H1 (cell line): ENCODE measurements at regions not wholly inside any gene's neighbourhood (a gene's known extent, or its start where the extent isn't known, plus 50 kb on each side); places are given as distances from the start of the nearest gene placed in this dataset.

ENCODE experiments used
- CTCF ChIA-PET: fragments of 300-600 bp; sonication (Branson Sonifier 250); formaldehyde crosslinking; loops from one replicate; lab custom pipeline; 2021; ENCODE audit not compliant: partially characterized antibody; lab: Charles Lee
- POLR2A ChIA-PET: fragments of 300-600 bp; sonication (Branson Sonifier 250); formaldehyde crosslinking; loops from one replicate; lab custom pipeline; 2021; ENCODE audit warnings: inconsistent platforms; ENCODE audit not compliant: partially characterized antibody; lab: Charles Lee
- DNase-seq, 2 experiments: peaks; one replicate each; pipeline versions ENCODE4 v3.0.0 to v3.0.0-alpha.2; 2010 to 2022; ENCODE audit warnings: low spot score in 2 of 2, low read depth in 1 of 2, mixed read lengths in 1 of 2
- FAIRE-seq: peaks from 2 replicates; lab custom pipeline; 2011; peaks lifted over from hg19 to GRCh38; lab: Jason Lieb, UNC
- H2AFZ ChIP-seq: 2 replicates; pipeline ENCODE4 v1.8.1; 2012; ENCODE audit warnings: low read length, inconsistent platforms
- H2AK5ac ChIP-seq: 2 replicates; pipeline ENCODE4 v1.6.1; 2013; ENCODE audit warnings: low read depth, low read length
- H2BK120ac ChIP-seq: replicated peaks from 2 replicates; pipeline ENCODE3; 2013; ENCODE audit warnings: low read depth, low read length, inconsistent platforms
- H2BK12ac ChIP-seq: 2 replicates; pipeline ENCODE4 v1.6.1; 2013; ENCODE audit warnings: low read depth, low read length
- H2BK15ac ChIP-seq: 2 replicates; pipeline ENCODE4 v1.6.1; 2013; ENCODE audit warnings: low read length
- H2BK20ac ChIP-seq: 2 replicates; pipeline ENCODE4 v1.6.1; 2013; ENCODE audit warnings: low read length
- H2BK5ac ChIP-seq: 2 replicates; pipeline ENCODE4 v1.6.1; 2013; ENCODE audit warnings: low read depth, low read length
- H3K14ac ChIP-seq: 2 replicates; pipeline ENCODE4 v1.6.1; 2013; ENCODE audit warnings: inconsistent platforms; ENCODE audit not compliant: insufficient read length
- H3K18ac ChIP-seq: 2 replicates; pipeline ENCODE4 v1.6.1; 2013; ENCODE audit warnings: low read length; ENCODE audit errors: extremely low read depth
- H3K23ac ChIP-seq: 2 replicates; pipeline ENCODE4 v1.6.1; 2013; ENCODE audit warnings: inconsistent platforms; ENCODE audit not compliant: insufficient read length
- H3K23me2 ChIP-seq: 2 replicates; pipeline ENCODE4 v1.6.1; 2013; ENCODE audit warnings: low read depth, low read length
- H3K27ac ChIP-seq: 2 replicates; pipeline ENCODE4 v1.6.1; 2011; ENCODE audit warnings: low read depth, low read length, inconsistent platforms
- H3K27me3 ChIP-seq, 4 experiments: replicated peaks in 1 of 4; 1 replicate in 1 of 4; 2 replicates in 3 of 4; pipeline versions ENCODE4 v1.6.1 to v1.8.1; 2011 to 2013; ENCODE audit warnings: low read length in 3 of 4, mild to moderate bottlenecking in 3 of 4, inconsistent platforms in 2 of 4, mixed read lengths in 2 of 4, moderate library complexity in 1 of 4; ENCODE audit not compliant: control insufficient read depth in 3 of 4, insufficient read depth in 3 of 4; ENCODE audit errors: extremely low read depth in 1 of 4
- H3K36me3 ChIP-seq, 4 experiments: 2 replicates each; pipeline versions ENCODE4 v1.6.1 to v1.8.1; 2011 to 2013; ENCODE audit warnings: mild to moderate bottlenecking in 4 of 4, low read length in 3 of 4, moderate library complexity in 2 of 4, control low read depth in 1 of 4, inconsistent platforms in 1 of 4; ENCODE audit not compliant: insufficient read depth in 4 of 4, control insufficient read depth in 2 of 4
- H3K4ac ChIP-seq: replicated peaks from 2 replicates; pipeline ENCODE3; 2013; ENCODE audit warnings: low read length, low read depth, mixed read lengths, inconsistent platforms; ENCODE audit not compliant: insufficient read length
- H3K4me1 ChIP-seq, 4 experiments: replicated peaks in 1 of 4; 1 replicate in 1 of 4; 2 replicates in 3 of 4; pipeline versions ENCODE4 v1.6.1 to v1.8.1; 2011 to 2013; ENCODE audit warnings: low read length in 3 of 4, inconsistent platforms in 2 of 4, mixed read lengths in 1 of 4; ENCODE audit not compliant: insufficient read depth in 4 of 4, control insufficient read depth in 3 of 4
- H3K4me2 ChIP-seq, 2 experiments: 2 replicates each; pipeline versions ENCODE4 v1.6.1 to v1.8.1; 2011 to 2013; ENCODE audit warnings: low read depth in 2 of 2, low read length in 2 of 2, control low read depth in 1 of 2, inconsistent platforms in 1 of 2, mild to moderate bottlenecking in 1 of 2; ENCODE audit not compliant: insufficient read depth in 1 of 2
- H3K4me3 ChIP-seq, 4 experiments: fragments of 200-600, 300-600 bp in 1 of 4; sonication (generic), shearing (Covaris generic), sonication (Bioruptor Twin) in 1 of 4; 2 replicates each; pipeline versions ENCODE4 v1.5.1 to v1.8.1; 2011 to 2016; ENCODE audit warnings: low read length in 4 of 4, low read depth in 3 of 4, control low read depth in 2 of 4, inconsistent platforms in 2 of 4, mild to moderate bottlenecking in 2 of 4, mixed read lengths in 1 of 4, moderate library complexity in 1 of 4; ENCODE audit not compliant: insufficient read depth in 2 of 4; ENCODE audit errors: extremely low read depth in 1 of 4
- H3K56ac ChIP-seq: replicated peaks from 2 replicates; pipeline ENCODE3; 2013; ENCODE audit warnings: low read depth, mild to moderate bottlenecking, mixed read lengths, low read length, inconsistent platforms; ENCODE audit not compliant: insufficient read length
- H3K79me1 ChIP-seq: 2 replicates; pipeline ENCODE4 v1.6.1; 2013; ENCODE audit warnings: low read depth, low read length, control low read depth
- H3K79me2 ChIP-seq, 2 experiments: 2 replicates each; pipeline versions ENCODE4 v1.6.1 to v1.8.1; 2012 to 2013; ENCODE audit warnings: low read length in 2 of 2, mild to moderate bottlenecking in 2 of 2, inconsistent platforms in 1 of 2; ENCODE audit not compliant: insufficient read depth in 2 of 2, control insufficient read depth in 1 of 2
- H3K9ac ChIP-seq, 4 experiments: replicated peaks in 1 of 4; 1 replicate in 1 of 4; 2 replicates in 3 of 4; pipeline versions ENCODE4 v1.6.1 to v1.8.1; 2011 to 2013; ENCODE audit warnings: low read depth in 3 of 4, low read length in 3 of 4, control low read depth in 2 of 4, mild to moderate bottlenecking in 2 of 4, moderate library complexity in 2 of 4, inconsistent platforms in 1 of 4; ENCODE audit errors: extremely low read depth in 1 of 4
- H3K9me3 ChIP-seq, 2 experiments: 2 replicates each; pipeline versions ENCODE4 v1.6.1 to v1.8.1; 2012 to 2013; ENCODE audit warnings: mild to moderate bottlenecking in 2 of 2, moderate library complexity in 2 of 2, control low read depth in 1 of 2, inconsistent platforms in 1 of 2, low read depth in 1 of 2, low read length in 1 of 2, mixed read lengths in 1 of 2; ENCODE audit not compliant: insufficient read depth in 2 of 2
- H4K20me1 ChIP-seq, 2 experiments: replicated peaks in 1 of 2; 2 replicates each; pipeline versions ENCODE3 to v1.8.1; 2011 to 2013; ENCODE audit warnings: inconsistent platforms in 2 of 2, low read length in 2 of 2, mild to moderate bottlenecking in 1 of 2; ENCODE audit not compliant: insufficient read depth in 2 of 2, control insufficient read depth in 1 of 2
- H4K5ac ChIP-seq: 2 replicates; pipeline ENCODE4 v1.6.1; 2013; ENCODE audit warnings: low read length, low read depth, mixed read lengths, inconsistent platforms; ENCODE audit not compliant: insufficient read length
- H4K8ac ChIP-seq: 2 replicates; pipeline ENCODE4 v1.8.0; 2013; ENCODE audit warnings: mild to moderate bottlenecking, moderate library complexity, low read length, inconsistent platforms; ENCODE audit not compliant: insufficient read depth; ENCODE audit errors: extremely low read depth
- H4K91ac ChIP-seq: replicated peaks from 2 replicates; pipeline ENCODE3; 2013; ENCODE audit warnings: low read length, mixed read lengths, inconsistent platforms; ENCODE audit not compliant: insufficient read length
- CEBPB ChIP-seq: IDR thresholded peaks from 2 replicates; pipeline ENCODE4 v1.6.1; 2012; ENCODE audit warnings: low read depth, low read length
- CHD1 ChIP-seq: IDR thresholded peaks from 2 replicates; pipeline ENCODE4 v1.6.1; 2012; ENCODE audit warnings: low read depth, low read length, improper control_type of control experiment
- CREB1 ChIP-seq: IDR thresholded peaks from 2 replicates; pipeline ENCODE4 v1.6.1; 2012; ENCODE audit warnings: inconsistent platforms
- GABPA ChIP-seq: IDR thresholded peaks from 2 replicates; pipeline ENCODE4 v1.6.1; 2011; ENCODE audit warnings: mild to moderate bottlenecking, low read length, moderate library complexity, borderline replicate concordance; ENCODE audit not compliant: insufficient read depth
- GTF2F1 ChIP-seq: IDR thresholded peaks from 2 replicates; pipeline ENCODE4 v1.6.1; 2012; ENCODE audit warnings: low read depth, low read length, improper control_type of control experiment, borderline replicate concordance
- HDAC2 ChIP-seq, 2 experiments: fragments of 300-600 bp in 1 of 2; sonication (generic) in 1 of 2; IDR thresholded peaks; 2 replicates each; pipeline ENCODE4 v1.6.1; 2011 to 2012; ENCODE audit warnings: low read depth in 2 of 2, low read length in 2 of 2, mild to moderate bottlenecking in 2 of 2, moderate library complexity in 2 of 2, borderline replicate concordance in 1 of 2, inconsistent platforms in 1 of 2
- HDAC6 ChIP-seq: IDR thresholded peaks from one replicate; pipeline ENCODE4 v1.7.1; 2012; ENCODE audit warnings: low read depth, mild to moderate bottlenecking, inconsistent platforms, low read length, moderate library complexity
- JUN ChIP-seq: IDR thresholded peaks from 2 replicates; pipeline ENCODE4 v1.6.1; 2011; ENCODE audit warnings: low read depth, mild to moderate bottlenecking, improper control_type of control experiment, low read length
- MAFK ChIP-seq: IDR thresholded peaks from 2 replicates; pipeline ENCODE4 v1.6.1; 2012; ENCODE audit warnings: low read depth, mild to moderate bottlenecking, improper control_type of control experiment, low read length
- RBBP5 ChIP-seq: IDR thresholded peaks from 2 replicates; pipeline ENCODE4 v1.7.1; 2012; ENCODE audit warnings: low read depth, mild to moderate bottlenecking, inconsistent platforms, low read length, moderate library complexity, borderline replicate concordance
- SP2 ChIP-seq: IDR thresholded peaks from 2 replicates; pipeline ENCODE4 v1.6.1; 2012; ENCODE audit warnings: mild to moderate bottlenecking, low read length, inconsistent platforms
- SUZ12 ChIP-seq: fragments of 200-600 bp; sonication (generic); IDR thresholded peaks from 2 replicates; pipeline ENCODE4 v1.6.1; 2012; ENCODE audit warnings: mild to moderate bottlenecking, inconsistent platforms, low read length, moderate library complexity, mixed read lengths
- TAF7 ChIP-seq: optimal IDR thresholded peaks from 2 replicates; pipeline ENCODE3; 2011; ENCODE audit warnings: low read depth, mild to moderate bottlenecking, inconsistent platforms, low read length, moderate library complexity, borderline replicate concordance
- WGBS, 2 experiments: shearing (Covaris generic) in 1 of 2; methylation state at CpG; one replicate each; pipeline versions ENCODE4 v1.1.6 to v1.1.7; 2013 to 2015; ENCODE audit warnings: low lambda C conversion rate in 2 of 2, mixed read lengths in 2 of 2, inconsistent platforms in 1 of 2, low coverage in 1 of 2, missing lambda C conversion rate in 1 of 2; ENCODE audit not compliant: insufficient replicate concordance in 2 of 2, insufficient coverage in 1 of 2, insufficient read length in 1 of 2; ENCODE audit errors: extremely low coverage in 1 of 2, missing lambda C conversion rate in 1 of 2; 5-methylcytosine and 5-hydroxymethylcytosine counted together
- TF ChIP-seq, protein P1 (sequence below): IDR thresholded peaks from 2 replicates; pipeline ENCODE4 v1.6.1; 2012; ENCODE audit warnings: low read length, inconsistent platforms

- no peak overlapping the region for H2BK15ac ChIP-seq
- no peak for TF ChIP-seq GABPA
- no peak for TF ChIP-seq CHD1
- TF ChIP-seq HDAC6, result no peak
- TF ChIP-seq CEBPB, result no peak
- TF ChIP-seq CREB1, result no peak
- TF ChIP-seq HDAC2 (IDR thresholded peaks at IDR 0.05; ENCODE audit: borderline replicate concordance in 1 of 2, low read depth in 2 of 2, low read length in 2 of 2), result no peak
- no peak for TF ChIP-seq MAFK
- TF ChIP-seq SUZ12, result no peak
- no peak for TF ChIP-seq GTF2F1
- no peak for TF ChIP-seq TAF7
- TF ChIP-seq, protein P1, sequence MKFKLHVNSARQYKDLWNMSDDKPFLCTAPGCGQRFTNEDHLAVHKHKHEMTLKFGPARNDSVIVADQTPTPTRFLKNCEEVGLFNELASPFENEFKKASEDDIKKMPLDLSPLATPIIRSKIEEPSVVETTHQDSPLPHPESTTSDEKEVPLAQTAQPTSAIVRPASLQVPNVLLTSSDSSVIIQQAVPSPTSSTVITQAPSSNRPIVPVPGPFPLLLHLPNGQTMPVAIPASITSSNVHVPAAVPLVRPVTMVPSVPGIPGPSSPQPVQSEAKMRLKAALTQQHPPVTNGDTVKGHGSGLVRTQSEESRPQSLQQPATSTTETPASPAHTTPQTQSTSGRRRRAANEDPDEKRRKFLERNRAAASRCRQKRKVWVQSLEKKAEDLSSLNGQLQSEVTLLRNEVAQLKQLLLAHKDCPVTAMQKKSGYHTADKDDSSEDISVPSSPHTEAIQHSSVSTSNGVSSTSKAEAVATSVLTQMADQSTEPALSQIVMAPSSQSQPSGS, result no peak
- no peak for TF ChIP-seq RBBP5
- no peak for TF ChIP-seq JUN
- no peak for TF ChIP-seq SP2
- H3K4me2 ChIP-seq, result no peak overlapping the region
- no peak overlapping the region for H2AFZ ChIP-seq
- no peak overlapping the region for H2BK120ac ChIP-seq
- no peak overlapping the region for H3K56ac ChIP-seq
- peaks cover 0 to 1% (median 0%) of the 10 kb centered on the region in 4 experiments; a peak in 1 of 7 replicates for H3K27me3 ChIP-seq
- no peak overlapping the region for H3K18ac ChIP-seq
- DNase-seq (no peak), FAIRE-seq (no peak)
- WGBS, 2 experiments, result 57% methylated on average over 3 of the region's 3 CpGs; no CpG with 5 or more reads in 1 of the 2 experiments
- H4K91ac ChIP-seq, result no peak overlapping the region
- no peak overlapping the region for H2AK5ac ChIP-seq
- no peak overlapping the region for H3K27ac ChIP-seq
- H3K4me1 ChIP-seq, result no peaks in the 10 kb centered on the region
- H2BK20ac ChIP-seq, result no peak overlapping the region
- no peak overlapping the region for H2BK5ac ChIP-seq
- ChIA-PET CTCF (no interaction called here), POLR2A (no interaction called here)
- H3K36me3 ChIP-seq, result no peaks in the 10 kb centered on the region
- H4K5ac ChIP-seq, result no peak overlapping the region
- no peaks in the 10 kb centered on the region for H4K20me1 ChIP-seq
- no peak overlapping the region for H2BK12ac ChIP-seq
- H3K9me3 ChIP-seq, result no peaks in the 10 kb centered on the region
- H3K4me3 ChIP-seq, result no peak overlapping the region
- H3K23me2 ChIP-seq, result no peaks in the 10 kb centered on the region
- H3K79me2 ChIP-seq, result no peaks in the 10 kb centered on the region
- H3K14ac ChIP-seq, result no peak overlapping the region
- no peak overlapping the region for H3K23ac ChIP-seq
- H4K8ac ChIP-seq, result no peak overlapping the region
- H3K9ac ChIP-seq, result no peak overlapping the region
- no peak overlapping the region for H3K4ac ChIP-seq
- no peaks in the 10 kb centered on the region for H3K79me1 ChIP-seq
Measured at GRCh38 chr3:110846971-110847370, 224.6 kb upstream of the NECTIN3 start.
